Left colon (tissue), 2 donors: ENCODE measurements at regions not wholly inside any gene's neighbourhood (a gene's known extent, or its start where the extent isn't known, plus 50 kb on each side); places are given as distances from the start of the nearest gene placed in this dataset.
A peak's percentile ranks its signal among the peaks of the same experiment; 100 is the strongest.
"Not testable (repeated sequence)": the region's sequence is repeated elsewhere in the genome, so short reads cannot be mapped to it uniquely, and the experiment has no call there.

ENCODE experiments used
- ATAC-seq: fragments of 200-7000 bp; cut with Tn5 transposase; one replicate; pipeline ENCODE4 v1.9.1; 2020; ENCODE audit warnings: mild to moderate bottlenecking, moderate library complexity
- DNase-seq, 2 donors: peaks; one replicate each; pipeline ENCODE4 v3.0.0-alpha.2; 2020
- intact Hi-C, 2 donors: fragments of 100-400 bp; cut with DNase I in 1 of 2; cut with micrococcal nuclease in 1 of 2; formaldehyde crosslinking; loops; one replicate each; pipeline versions ENCODE4 v1.11.2 to v1.14.0; 2022; cut with DNase I, micrococcal nuclease
- donor health status: DM: no; HTN: no; CAD: no.
- donor health status: DM: yes; HTN: yes; CAD: no.

DNA sequence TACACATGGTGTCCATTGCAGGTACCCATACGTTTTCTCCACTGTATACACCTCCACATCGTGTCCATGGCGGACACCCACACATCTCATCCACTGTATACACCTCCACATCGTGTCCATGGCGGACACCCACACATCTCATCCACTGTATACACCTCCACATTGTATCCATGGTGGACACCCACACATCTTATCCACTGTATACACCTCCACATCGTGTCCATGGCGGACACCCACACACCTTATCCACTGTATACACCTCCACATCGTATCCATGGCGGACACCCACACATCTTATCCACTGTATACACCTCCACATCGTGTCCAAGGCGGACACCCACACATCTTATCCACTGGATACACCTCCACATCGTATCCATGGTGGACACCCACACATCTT is 50.4 kb upstream of the TTC34 start:
- DNase-seq, intact Hi-C loops, ATAC-seq: not testable (repeated sequence)

DNA sequence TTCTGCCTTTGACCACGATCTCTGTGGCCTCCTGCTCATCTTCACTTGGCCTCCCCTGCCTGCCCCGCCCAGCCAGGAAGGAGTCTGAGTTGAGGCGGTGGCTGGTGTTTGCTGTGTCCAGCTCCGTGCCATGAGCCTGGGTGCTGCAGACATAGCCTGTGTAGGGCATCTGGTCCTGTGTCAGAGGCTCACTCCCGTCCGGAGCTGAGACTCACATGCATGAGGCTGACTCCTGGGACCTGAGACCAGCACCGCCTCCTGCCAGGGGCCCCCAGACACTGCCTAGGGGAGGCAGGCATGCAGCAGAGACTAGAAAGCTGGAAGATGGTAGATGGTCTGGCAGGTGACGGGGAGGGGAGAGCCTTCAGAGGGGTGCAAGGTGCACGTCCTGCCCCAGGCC is 52.2 kb upstream of the TTC34 start:
- DNase-seq (no peak), ATAC-seq (peak; percentile 30)
- intact Hi-C loops: no loop called here

GRCh38 chr1:2854151-2854550 is 52.7 kb upstream of the TTC34 start:
- intact Hi-C loops: no loop called here
- no peak for ATAC-seq
- no peak for DNase-seq

DNA sequence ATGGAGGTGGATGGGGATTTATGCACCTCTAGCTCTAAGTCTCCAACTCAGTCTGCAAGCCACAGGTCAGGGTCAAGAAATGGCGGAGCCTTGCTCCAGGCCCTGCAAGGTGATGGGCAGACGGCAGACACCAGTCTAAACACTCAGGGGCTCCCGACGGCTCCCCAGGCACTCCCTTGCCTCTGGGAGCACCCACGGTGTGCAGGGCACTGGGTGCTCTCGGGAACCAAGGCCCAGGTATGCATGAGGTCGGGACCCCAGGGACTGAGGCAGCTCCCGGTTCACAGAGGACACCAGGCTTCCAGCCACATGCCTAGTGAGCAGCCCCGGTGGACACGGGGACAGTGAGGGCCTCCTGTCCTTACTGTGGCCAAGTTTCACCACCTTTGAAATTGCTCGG is 53.1 kb upstream of the TTC34 start:
- no peak for ATAC-seq
- intact Hi-C loops: no loop called here
- no peak for DNase-seq

GRCh38 chr1:2855206-2856065 is 53.9 kb upstream of the TTC34 start:
- no peak for ATAC-seq
- intact Hi-C loops: no loop called here
- no peak for DNase-seq

GRCh38 chr1:2856066-2856390 is 54.5 kb upstream of the TTC34 start:
- intact Hi-C loops: no loop called here
- ATAC-seq (no peak), DNase-seq (no peak)

DNA sequence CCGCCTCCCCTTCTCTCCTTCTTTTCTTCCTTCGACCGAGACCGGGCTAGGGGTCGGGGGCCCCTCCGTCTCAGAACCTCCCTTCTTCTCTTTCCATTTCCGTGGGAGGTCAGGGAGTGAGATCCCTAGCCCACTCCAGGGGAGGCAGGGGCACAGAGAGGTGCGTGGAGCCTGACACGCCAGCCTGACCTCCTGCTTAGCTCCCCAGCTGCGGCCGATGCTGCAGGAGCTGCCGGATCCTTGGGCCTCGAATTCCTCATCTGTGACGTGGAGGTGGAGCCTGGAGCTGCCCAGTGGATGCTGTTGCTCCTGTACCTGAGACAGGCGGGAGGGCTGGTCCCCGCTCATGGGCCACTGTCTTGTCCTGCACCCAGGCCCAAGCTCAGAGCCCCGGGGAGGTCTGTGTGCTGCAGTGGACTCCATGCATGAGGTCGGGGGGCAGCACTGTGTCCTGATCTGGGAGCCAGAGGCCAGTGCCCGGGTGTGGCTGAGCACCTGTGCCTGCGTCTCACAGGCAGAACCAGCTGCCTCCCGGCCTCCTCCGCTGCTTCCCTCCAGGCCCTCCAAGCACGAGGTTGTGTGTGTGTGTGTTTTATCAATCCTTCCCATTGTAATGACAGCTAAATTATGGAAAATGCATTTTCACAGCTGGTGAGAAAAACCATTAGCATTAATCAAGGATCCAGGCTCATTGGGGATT is 55.3 kb upstream of the TTC34 start:
- no peak for ATAC-seq
- intact Hi-C loops: no loop called here
- no peak for DNase-seq

GRCh38 chr1:2857521-2857920 is 56.0 kb upstream of the TTC34 start:
- ATAC-seq: no peak
- no peak for DNase-seq
- intact Hi-C loops: no loop called here

GRCh38 chr1:2858676-2859075 is 57.2 kb upstream of the TTC34 start:
- DNase-seq (no peak), ATAC-seq (no peak)
- intact Hi-C loops: no loop called here

- DNase-seq: no peak
- ATAC-seq: no peak
- intact Hi-C loops: no loop called here
These were observed 57.9 kb upstream of the TTC34 start for GRCh38 chr1:2859219-2859880.

DNA sequence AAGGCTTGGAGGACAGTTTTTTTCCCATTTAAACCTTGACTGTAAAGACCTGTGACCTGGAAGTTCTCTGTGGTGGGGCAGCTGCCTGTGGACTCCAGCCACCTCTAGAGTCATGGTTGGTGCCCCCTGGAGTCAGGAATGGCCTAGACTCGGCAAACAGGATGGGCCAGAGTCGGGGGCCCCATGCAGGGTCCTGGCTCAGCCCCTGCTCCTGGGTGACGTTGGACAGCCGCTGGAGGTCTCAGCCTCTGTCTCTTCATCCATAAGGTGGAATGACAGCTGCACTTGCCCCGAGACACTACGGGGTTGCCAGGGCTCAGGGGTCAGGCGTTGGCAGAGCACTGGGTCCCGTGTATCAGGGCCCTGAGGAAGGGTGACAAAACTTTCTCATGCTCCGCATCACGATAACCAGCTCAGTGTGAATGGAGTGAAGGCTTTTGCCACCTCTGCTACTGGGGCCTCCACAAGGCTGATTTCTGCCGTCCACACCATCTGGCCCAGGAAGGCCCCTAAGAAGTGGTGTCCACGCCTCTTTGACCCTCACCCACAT is 58.5 kb upstream of the TTC34 start:
- intact Hi-C loops: no loop called here
- no peak for ATAC-seq
- no peak for DNase-seq

- no peak for ATAC-seq
- intact Hi-C loops: no loop called here
- no peak for DNase-seq
These were observed 59.1 kb upstream of the TTC34 start for GRCh38 chr1:2860476-2861142.

GRCh38 chr1:2861143-2861987 is 59.9 kb upstream of the TTC34 start:
- intact Hi-C loops: no loop called here
- DNase-seq (no peak), ATAC-seq (no peak)

DNA sequence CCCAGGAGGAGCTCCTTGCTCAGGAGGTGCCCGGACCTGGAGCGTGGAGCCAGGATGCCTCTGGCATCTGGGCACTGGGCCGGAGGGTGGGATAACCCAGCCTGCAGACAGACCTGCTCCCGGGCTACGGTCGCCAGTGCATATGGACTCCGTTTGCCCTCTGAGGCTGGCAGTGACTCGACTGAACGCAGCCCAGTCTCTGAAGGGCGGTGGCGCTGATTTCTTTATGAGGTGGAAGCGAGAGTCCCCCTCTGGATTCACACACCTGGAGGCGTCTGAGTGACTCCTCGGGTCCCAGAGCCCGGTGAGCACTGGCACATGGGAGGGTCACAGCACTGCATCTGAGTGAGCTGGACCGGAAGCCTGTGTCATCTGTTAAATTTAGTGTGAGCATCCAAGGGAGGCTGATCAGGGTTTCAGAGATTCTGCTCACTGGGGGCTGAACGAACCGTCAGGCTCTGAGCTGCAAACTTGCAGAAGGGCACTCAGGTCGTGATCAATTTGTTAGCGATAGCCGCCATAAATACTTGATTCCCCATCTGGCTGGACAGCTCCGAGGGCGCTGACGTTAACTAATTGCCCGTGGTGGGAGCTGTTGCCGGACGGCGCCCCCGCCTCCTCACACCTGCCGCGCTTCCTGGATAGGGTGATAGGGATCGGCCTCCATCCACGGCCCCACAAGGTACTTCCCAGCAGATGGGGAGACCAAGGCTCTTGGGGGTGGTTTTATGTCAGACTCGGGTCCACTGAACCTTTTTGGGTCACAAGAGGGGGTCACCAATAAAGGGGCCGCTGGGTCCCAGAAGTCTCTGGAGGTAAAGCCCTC is 60.7 kb upstream of the TTC34 start:
- no peak for ATAC-seq
- no peak for DNase-seq

DNA sequence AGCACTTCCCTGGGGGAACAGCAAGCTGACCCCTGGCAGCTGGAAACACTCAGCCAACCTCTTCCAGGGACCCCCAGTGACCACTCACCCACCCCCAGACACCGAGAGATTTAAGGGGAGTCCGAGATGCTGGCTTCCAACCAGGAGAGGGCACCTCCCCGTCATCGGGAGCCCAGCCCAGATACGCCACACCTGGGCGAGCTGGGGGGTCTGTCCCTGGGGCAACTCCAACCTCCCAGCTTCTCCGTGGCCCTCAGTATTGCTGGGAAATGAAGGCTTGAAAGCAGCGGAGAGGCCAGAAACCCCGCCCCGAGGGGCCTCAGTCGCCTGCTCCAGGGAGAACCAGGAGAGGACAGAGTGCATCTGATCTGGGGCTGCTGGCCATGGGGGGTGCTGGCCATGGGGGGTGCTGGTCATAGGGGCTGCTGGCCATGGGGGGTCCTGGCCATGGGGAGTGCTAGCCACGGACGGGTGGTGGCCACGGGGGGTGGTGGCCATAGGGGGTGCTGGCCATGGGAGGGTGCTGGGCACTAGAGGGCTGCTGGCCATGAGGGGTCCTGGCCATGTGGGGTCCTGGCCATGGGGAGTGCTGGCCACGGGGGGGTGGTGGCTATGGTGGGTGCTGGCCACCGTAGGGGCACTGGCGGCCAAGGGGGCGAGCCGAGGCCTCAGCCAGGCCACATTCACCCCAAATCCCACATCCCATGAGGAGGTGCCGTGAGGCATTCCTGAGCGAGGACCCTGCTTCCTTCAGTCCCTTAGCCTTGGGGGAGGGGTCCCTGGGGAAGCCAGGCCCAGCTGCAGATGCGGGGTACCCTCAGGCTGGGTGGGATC is 61.5 kb upstream of the TTC34 start:
- no peak for ATAC-seq
- no peak for DNase-seq
- intact Hi-C loops: no loop called here

More for the DNA sequence above, 60.7 kb upstream of the TTC34 start:
- intact Hi-C loops: no loop called here

DNA sequence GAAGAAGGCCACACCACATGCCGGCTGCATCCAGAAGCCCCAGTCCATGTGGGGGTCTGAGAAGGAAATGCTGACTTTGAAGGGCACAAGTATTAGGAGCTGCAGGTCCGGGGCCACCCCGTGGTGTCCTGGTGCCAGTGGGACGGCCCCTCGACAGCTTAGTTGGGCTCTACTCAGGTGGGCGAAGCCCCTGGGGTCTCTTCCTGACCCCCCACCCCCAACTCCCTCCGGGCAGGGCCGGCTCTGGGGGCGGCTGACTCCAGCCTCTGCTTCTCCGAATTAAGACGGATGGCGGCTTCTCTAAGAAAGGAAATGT is 62.1 kb upstream of the TTC34 start:
- DNase-seq (no peak), ATAC-seq (no peak)
- intact Hi-C loops: no loop called here
